Neural crest cell (in vitro differentiated cells): ENCODE measurements at regions not wholly inside any gene's neighbourhood (a gene's known extent, or its start where the extent isn't known, plus 50 kb on each side); places are given as distances from the start of the nearest gene placed in this dataset.

Experiments
- DNase-seq: peaks from one replicate; pipeline ENCODE4 v3.0.0; 2021; ENCODE audit warnings: low read depth, mixed read lengths, low spot score
- H3K27ac Mint-ChIP-seq: one replicate; pipeline ENCODE4 v1.8.0; 2021; ENCODE audit warnings: mild to moderate bottlenecking, mixed read lengths; ENCODE audit not compliant: unreplicated experiment
- H3K27me3 Mint-ChIP-seq: 2 replicates; pipeline ENCODE4 v1.8.0; 2021; ENCODE audit warnings: low read depth, mild to moderate bottlenecking, mixed read lengths
- H3K36me3 Mint-ChIP-seq: 2 replicates; pipeline ENCODE4 v1.8.0; 2021; ENCODE audit warnings: low read depth, mild to moderate bottlenecking, mixed read lengths
- H3K4me1 Mint-ChIP-seq: 2 replicates; pipeline ENCODE4 v1.8.0; 2021; ENCODE audit warnings: mixed read lengths
- H3K4me3 Mint-ChIP-seq: one replicate; pipeline ENCODE4 v1.8.0; 2021; ENCODE audit warnings: mild to moderate bottlenecking, mixed read lengths
- H3K9me3 Mint-ChIP-seq: 2 replicates; pipeline ENCODE4 v1.8.0; 2021; ENCODE audit warnings: mixed read lengths
- TF ChIP-seq, protein P1 (sequence below): fragments of 200-600 bp; sonication (generic); conservative IDR thresholded peaks from 2 replicates; pipeline ENCODE4 v1.5.0; 2021; ENCODE audit warnings: antibody characterized with exemption, mild to moderate bottlenecking

- Mint-ChIP-seq H3K36me3 (no peaks in the 10 kb centered on the region), H3K27me3 (no peaks in the 10 kb centered on the region), H3K9me3 (no peaks in the 10 kb centered on the region), H3K4me3 (no peak overlapping the region), H3K4me1 (no peaks in the 10 kb centered on the region), H3K27ac (no peak overlapping the region)
- DNase-seq = no peak
- TF ChIP-seq, protein P1, sequence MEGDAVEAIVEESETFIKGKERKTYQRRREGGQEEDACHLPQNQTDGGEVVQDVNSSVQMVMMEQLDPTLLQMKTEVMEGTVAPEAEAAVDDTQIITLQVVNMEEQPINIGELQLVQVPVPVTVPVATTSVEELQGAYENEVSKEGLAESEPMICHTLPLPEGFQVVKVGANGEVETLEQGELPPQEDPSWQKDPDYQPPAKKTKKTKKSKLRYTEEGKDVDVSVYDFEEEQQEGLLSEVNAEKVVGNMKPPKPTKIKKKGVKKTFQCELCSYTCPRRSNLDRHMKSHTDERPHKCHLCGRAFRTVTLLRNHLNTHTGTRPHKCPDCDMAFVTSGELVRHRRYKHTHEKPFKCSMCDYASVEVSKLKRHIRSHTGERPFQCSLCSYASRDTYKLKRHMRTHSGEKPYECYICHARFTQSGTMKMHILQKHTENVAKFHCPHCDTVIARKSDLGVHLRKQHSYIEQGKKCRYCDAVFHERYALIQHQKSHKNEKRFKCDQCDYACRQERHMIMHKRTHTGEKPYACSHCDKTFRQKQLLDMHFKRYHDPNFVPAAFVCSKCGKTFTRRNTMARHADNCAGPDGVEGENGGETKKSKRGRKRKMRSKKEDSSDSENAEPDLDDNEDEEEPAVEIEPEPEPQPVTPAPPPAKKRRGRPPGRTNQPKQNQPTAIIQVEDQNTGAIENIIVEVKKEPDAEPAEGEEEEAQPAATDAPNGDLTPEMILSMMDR = no peak
Observed at GRCh38 chr6:119683671-119684070, 334.1 kb upstream of the MAN1A1 start.

DNA sequence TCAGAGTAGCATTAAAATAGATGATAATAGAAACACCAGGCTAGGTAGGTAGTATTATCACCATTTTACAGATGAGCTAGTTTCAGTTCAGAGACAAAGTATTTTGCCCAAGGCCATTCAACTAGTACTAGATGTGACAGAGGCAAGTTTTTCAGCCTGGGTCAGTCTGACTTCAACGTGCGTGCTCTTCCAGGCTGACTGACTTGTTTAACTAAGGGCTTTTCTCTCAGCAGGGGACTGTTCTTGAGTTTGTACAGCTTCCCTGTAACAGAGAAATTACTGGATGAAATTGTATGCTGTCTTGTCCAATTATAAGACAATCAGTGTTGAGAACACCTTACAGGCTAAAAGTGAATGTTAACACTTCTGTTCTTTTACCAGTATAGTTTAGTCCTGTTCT lies 333.5 kb upstream of the MAN1A1 start:
- Mint-ChIP-seq H3K9me3 (no peaks in the 10 kb centered on the region), H3K4me1 (no peaks in the 10 kb centered on the region), H3K27ac (no peak overlapping the region), H3K36me3 (no peaks in the 10 kb centered on the region), H3K4me3 (no peak overlapping the region), H3K27me3 (no peaks in the 10 kb centered on the region)
- TF ChIP-seq, protein P1 = no peak
- no peak for DNase-seq

DNA sequence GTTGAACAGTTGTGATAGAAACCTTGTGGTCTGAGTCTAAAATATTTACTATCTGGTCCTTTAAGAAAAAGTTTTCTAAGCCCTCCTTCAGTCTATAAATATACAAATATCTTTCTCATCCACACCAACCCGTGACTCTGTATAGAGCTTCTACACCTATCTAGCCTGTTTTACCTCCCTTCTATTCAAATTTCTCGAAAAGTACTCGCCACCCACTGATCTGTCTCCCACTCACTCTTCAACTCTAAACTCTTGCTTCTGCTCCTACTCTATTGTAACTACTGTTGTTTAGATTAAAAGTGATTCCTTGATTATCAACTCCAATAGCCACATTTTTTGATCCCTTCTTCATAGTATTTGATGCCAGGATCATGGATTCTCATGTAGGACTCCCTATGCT lies 329.4 kb upstream of the MAN1A1 start:
- H3K36me3 Mint-ChIP-seq = no peaks in the 10 kb centered on the region
- H3K9me3 Mint-ChIP-seq = no peaks in the 10 kb centered on the region
- TF ChIP-seq, protein P1 = no peak
- H3K4me1 Mint-ChIP-seq = peaks cover 7% of the 10 kb centered on the region
- no peak overlapping the region for H3K4me3 Mint-ChIP-seq
- H3K27me3 Mint-ChIP-seq = no peaks in the 10 kb centered on the region
- DNase-seq = no peak
- H3K27ac Mint-ChIP-seq = no peak overlapping the region

DNA sequence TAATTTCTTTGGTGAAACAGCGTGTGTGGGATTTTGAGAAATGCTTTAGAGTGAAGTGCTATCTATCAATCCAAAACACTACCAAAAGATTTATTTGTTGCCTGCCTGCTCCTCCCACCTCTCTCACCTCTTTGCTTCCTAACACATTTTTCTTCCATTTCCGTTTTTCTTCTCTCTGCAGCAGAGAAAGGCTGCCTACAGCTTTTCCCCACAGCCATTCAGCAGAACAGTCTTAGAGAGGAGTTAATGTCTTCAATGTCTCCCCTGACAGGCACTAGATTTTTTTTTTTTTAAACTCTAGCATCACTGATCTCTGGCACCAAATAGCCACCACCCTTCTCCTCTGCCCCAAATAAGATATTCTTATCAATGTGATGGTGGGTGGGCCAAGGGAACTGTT lies 327.8 kb upstream of the MAN1A1 start:
- H3K36me3 Mint-ChIP-seq = no peaks in the 10 kb centered on the region
- H3K4me1 Mint-ChIP-seq = peaks cover 16% of the 10 kb centered on the region
- no peak overlapping the region for H3K27ac Mint-ChIP-seq
- H3K9me3 Mint-ChIP-seq = no peaks in the 10 kb centered on the region
- TF ChIP-seq, protein P1 = no peak
- H3K27me3 Mint-ChIP-seq = no peaks in the 10 kb centered on the region
- no peak overlapping the region for H3K4me3 Mint-ChIP-seq
- no peak for DNase-seq

DNA sequence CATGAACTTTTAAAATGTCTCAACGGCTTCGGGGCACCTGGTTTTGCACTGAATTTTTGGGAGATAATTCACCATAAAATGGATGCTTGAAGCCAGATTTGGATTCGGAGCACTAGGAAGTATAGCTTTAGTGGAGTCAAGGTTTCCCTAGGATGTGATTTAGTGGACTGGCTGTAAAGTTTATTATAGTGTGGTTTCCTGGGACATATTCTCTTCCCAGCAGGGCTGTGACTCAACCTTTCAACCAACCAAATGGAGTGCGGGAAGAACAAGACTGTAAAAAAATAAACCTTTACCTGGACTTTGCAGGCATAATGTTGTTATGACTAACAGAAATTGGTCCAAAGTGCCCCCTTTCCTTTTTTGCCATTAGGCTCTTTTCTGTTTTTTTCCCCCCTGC lies 327.4 kb upstream of the MAN1A1 start:
- Mint-ChIP-seq H3K27ac (no peak overlapping the region), H3K4me3 (no peak overlapping the region), H3K36me3 (no peaks in the 10 kb centered on the region), H3K27me3 (no peaks in the 10 kb centered on the region), H3K4me1 (peaks cover 18% of the 10 kb centered on the region), H3K9me3 (no peaks in the 10 kb centered on the region)
- no peak for DNase-seq
- TF ChIP-seq, protein P1 = no peak

- Mint-ChIP-seq H3K4me1 (peaks cover 18% of the 10 kb centered on the region), H3K4me3 (no peak overlapping the region), H3K27ac (no peak overlapping the region), H3K27me3 (no peaks in the 10 kb centered on the region), H3K9me3 (no peaks in the 10 kb centered on the region), H3K36me3 (no peaks in the 10 kb centered on the region)
- TF ChIP-seq, protein P1 = no peak
- no peak for DNase-seq
Observed at GRCh38 chr6:119676230-119676629, 326.7 kb upstream of the MAN1A1 start.
